GM06990 (cell line): ENCODE measurements at regions not wholly inside any gene's neighbourhood (a gene's known extent, or its start where the extent isn't known, plus 50 kb on each side); places are given as distances from the start of the nearest gene placed in this dataset.
"Not testable (repeated sequence)": the region's sequence is repeated elsewhere in the genome, so short reads cannot be mapped to it uniquely, and the experiment has no call there.

Experiments
- DNase-seq: peaks from one replicate; pipeline ENCODE4 v3.0.0-alpha.2; 2011; ENCODE audit not compliant: insufficient read length; ENCODE audit errors: extremely low read depth
- H3K27me3 ChIP-seq: replicated peaks from 2 replicates; pipeline ENCODE4 v1.6.0; 2011; ENCODE audit warnings: low read length; ENCODE audit not compliant: control insufficient read depth, insufficient read depth
- H3K36me3 ChIP-seq: 2 replicates; pipeline ENCODE4 v1.5.1; 2011; ENCODE audit warnings: low read length; ENCODE audit not compliant: control insufficient read depth, insufficient read depth
- H3K4me3 ChIP-seq: replicated peaks from 2 replicates; pipeline ENCODE4 v1.5.1; 2011; ENCODE audit warnings: low read depth, mild to moderate bottlenecking, control low read depth, low read length
- CTCF ChIP-seq: IDR thresholded peaks from 2 replicates; pipeline ENCODE4 v1.5.1; 2011; ENCODE audit warnings: low read length, control low read depth, mild to moderate bottlenecking, inconsistent platforms; ENCODE audit not compliant: insufficient read depth, poor library complexity, severe bottlenecking

GRCh38 chr5:15002173-15002572, 130.6 kb upstream of the ANKH start:
- Histone ChIP-seq H3K36me3 (no peaks in the 10 kb centered on the region), H3K27me3 (no peaks in the 10 kb centered on the region), H3K4me3 (no peak overlapping the region)
- TF ChIP-seq CTCF, result no peak
- DNase-seq, result no peak

DNA sequence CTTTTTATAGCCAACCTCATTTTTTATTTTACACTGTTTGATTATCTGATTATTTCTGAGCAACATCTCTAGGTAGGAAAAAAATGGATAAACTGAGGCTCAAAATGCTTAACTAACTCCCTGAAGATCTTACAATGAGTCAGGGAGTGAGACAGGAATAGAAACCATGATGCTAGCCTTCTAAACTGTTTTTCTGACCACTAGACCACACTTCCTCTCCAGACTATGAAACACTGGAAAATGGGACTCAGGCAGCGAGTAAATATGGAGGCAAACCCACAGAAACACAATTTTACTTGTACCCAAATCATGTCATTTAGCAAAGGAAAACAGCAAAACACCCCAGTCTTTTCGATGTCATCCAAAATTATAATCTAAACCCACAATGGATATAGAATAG, 129.9 kb upstream of the ANKH start:
- Histone ChIP-seq H3K36me3 (no peaks in the 10 kb centered on the region), H3K27me3 (no peaks in the 10 kb centered on the region), H3K4me3 (no peak overlapping the region)
- DNase-seq, result no peak
- TF ChIP-seq CTCF, result no peak

- no peak for DNase-seq
- TF ChIP-seq CTCF, result no peak
- H3K4me3 ChIP-seq, result no peak overlapping the region
- no peaks in the 10 kb centered on the region for H3K36me3 ChIP-seq
- H3K27me3 ChIP-seq, result no peaks in the 10 kb centered on the region
Observed at GRCh38 chr5:14998491-14998890, 126.9 kb upstream of the ANKH start.

- no peaks in the 10 kb centered on the region for H3K36me3 ChIP-seq
- DNase-seq, result peak; percentile 17
- H3K27me3 ChIP-seq, result no peaks in the 10 kb centered on the region
- H3K4me3 ChIP-seq, result no peak overlapping the region
- no peak for TF ChIP-seq CTCF
Observed at GRCh38 chr5:14996997-14997396, 125.4 kb upstream of the ANKH start.

- Histone ChIP-seq H3K4me3 (no peak overlapping the region), H3K27me3 (no peaks in the 10 kb centered on the region), H3K36me3 (no peaks in the 10 kb centered on the region)
- no peak for TF ChIP-seq CTCF
- no peak for DNase-seq
Observed at GRCh38 chr5:14995229-14995628, 123.7 kb upstream of the ANKH start.

DNA sequence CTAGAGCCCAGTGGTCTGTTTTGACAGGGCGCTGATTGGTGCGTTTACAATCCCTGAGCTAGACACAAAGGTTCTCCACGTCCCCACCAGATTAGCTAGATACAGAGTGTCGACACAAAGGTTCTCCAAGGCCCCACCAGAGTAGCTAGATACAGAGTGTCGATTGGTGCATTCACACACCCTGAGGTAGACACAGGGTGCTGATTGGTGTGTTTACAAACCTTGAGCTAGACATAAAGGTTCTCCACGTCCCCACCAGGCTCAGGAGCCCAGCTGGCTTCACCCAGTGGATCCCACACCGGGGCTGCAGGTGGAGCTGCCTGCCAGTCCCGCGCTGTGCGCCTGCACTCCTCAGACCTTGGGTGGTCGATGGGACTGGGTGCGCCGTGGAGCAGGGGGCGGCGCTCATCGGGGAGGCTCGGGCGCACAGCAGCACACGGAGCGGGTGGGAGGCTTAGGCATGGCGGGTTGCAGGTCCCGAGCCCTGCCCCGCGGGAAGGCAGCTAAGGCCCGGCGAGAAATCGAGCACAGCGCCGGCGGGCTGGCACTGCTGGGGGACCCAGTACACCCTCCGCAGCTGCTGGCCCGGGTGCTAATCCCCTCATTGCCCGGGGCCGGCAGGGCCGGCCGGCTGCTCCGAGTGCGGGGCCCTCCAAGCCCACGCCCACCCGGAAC, 122.0 kb upstream of the ANKH start:
- not testable (repeated sequence) for H3K36me3 ChIP-seq, DNase-seq, H3K27me3 ChIP-seq
- H3K4me3 ChIP-seq, result peak overlapping the region; percentile 56
